Fibroblast of villous mesenchyme (primary cell): ENCODE measurements at regions not wholly inside any gene's neighbourhood (a gene's known extent, or its start where the extent isn't known, plus 50 kb on each side); places are given as distances from the start of the nearest gene placed in this dataset.

Experiments
- DNase-seq: peaks from one replicate; pipeline ENCODE4 v3.0.0-alpha.2; 2010; ENCODE audit warnings: low read depth
- H3K4me3 ChIP-seq: 2 replicates; pipeline ENCODE4 v1.5.1; 2011; ENCODE audit warnings: low read depth, mild to moderate bottlenecking, low read length
- TF ChIP-seq, protein P1 (sequence below): IDR thresholded peaks from 2 replicates; pipeline ENCODE4 v1.5.1; 2012; ENCODE audit warnings: low read depth, mild to moderate bottlenecking, low read length; ENCODE audit not compliant: insufficient read depth

DNA sequence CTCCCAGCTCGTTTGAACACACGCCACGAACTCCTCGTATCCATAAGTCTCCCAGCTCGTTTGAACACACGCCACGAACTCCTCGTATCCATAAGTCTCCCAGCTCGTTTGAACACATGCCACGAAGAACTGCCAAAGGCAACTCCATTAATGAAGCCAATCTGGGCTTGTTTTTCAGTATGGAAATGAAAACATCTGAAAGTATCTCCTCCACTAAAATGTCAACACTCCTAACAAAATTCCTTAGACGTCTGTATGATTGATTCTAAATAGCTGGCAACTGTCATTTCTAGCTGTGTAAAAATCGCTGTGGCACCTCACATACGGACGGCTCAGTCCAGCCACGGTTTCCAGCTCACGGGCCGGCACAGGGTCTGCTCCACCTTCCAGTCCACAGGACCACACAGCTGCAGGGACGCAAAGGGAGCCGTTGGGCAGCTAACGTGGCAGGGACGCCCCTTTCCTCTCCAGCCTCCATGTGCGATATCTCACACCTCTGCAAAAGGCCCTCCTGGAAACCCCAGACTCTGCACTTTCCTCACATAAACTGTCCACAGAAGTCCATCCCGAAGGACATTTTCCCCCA lies 67.1 kb upstream of the METRNL start:
- DNase-seq, result no peak
- TF ChIP-seq, protein P1, sequence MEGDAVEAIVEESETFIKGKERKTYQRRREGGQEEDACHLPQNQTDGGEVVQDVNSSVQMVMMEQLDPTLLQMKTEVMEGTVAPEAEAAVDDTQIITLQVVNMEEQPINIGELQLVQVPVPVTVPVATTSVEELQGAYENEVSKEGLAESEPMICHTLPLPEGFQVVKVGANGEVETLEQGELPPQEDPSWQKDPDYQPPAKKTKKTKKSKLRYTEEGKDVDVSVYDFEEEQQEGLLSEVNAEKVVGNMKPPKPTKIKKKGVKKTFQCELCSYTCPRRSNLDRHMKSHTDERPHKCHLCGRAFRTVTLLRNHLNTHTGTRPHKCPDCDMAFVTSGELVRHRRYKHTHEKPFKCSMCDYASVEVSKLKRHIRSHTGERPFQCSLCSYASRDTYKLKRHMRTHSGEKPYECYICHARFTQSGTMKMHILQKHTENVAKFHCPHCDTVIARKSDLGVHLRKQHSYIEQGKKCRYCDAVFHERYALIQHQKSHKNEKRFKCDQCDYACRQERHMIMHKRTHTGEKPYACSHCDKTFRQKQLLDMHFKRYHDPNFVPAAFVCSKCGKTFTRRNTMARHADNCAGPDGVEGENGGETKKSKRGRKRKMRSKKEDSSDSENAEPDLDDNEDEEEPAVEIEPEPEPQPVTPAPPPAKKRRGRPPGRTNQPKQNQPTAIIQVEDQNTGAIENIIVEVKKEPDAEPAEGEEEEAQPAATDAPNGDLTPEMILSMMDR, result no peak
- no peak overlapping the region for H3K4me3 ChIP-seq

DNA sequence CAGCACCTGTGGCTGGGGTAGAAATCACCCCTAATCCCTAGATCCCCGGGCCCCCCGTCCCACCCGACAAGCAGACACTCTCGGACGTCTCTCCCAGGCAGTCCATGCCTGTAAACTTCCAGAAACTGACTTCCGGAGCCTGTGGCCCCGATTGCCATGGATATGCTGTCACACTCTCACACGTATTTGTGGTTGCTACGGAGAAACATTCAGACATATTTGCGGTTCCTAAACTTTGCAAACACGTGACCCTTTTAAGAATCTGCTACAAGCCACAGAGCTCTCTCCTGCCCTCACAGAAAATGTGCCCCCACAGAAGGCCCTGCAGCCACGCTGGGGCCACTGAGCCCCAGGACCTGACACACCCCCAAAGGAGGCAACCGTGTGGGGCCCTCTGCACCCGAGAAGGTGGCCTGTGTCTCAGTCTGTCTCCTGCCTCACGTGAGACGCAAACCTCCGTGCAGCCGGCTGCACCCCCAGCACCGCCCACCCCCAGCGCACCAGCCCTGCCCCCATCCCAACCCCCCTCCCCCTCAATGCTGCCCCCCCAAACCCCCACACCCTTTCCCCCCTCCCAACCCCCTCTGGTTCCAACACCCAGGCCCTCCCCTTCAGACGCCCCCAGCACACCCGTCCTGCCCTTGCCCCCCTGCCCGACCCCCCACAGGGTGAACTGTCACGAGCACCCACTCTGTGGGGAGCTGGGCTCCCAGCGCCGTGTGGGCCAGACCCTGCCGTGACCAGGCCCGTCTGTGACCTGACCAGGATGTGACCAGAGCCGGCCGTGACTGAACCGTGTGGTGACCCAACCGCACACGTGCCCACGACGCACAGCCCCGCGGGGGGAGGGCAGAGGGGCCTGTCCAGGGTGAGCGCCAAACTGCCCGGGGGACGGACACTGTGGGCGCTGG lies 66.3 kb upstream of the METRNL start:
- DNase-seq, result peak; percentile 83
- no peak overlapping the region for H3K4me3 ChIP-seq

GRCh38 chr17:83013779-83014117 lies 65.7 kb upstream of the METRNL start:
- no peak overlapping the region for H3K4me3 ChIP-seq
- TF ChIP-seq, protein P1, result no peak
- no peak for DNase-seq

More for the DNA sequence above, 66.3 kb upstream of the METRNL start:
- TF ChIP-seq, protein P1, result no peak

DNA sequence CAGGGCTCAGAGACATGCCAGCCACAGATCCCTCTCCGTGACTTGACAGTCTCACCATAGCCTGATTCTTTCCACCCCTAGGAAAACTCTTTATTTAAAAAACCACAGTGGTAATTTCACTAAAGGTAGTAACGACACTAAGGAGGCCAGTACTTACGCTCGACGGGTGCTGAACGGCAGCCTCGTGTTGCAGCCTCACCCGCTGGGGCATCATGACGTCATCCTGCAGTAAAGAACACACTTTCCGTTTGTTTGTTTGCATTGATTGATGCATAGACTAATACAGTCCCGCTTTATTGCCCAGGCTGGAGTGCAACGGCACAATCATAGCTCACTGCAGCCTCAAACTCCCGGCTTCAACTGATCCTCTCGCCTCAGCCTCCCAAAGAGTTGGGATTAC lies 65.1 kb upstream of the METRNL start:
- no peak for DNase-seq
- no peak overlapping the region for H3K4me3 ChIP-seq
- TF ChIP-seq, protein P1, result no peak

DNA sequence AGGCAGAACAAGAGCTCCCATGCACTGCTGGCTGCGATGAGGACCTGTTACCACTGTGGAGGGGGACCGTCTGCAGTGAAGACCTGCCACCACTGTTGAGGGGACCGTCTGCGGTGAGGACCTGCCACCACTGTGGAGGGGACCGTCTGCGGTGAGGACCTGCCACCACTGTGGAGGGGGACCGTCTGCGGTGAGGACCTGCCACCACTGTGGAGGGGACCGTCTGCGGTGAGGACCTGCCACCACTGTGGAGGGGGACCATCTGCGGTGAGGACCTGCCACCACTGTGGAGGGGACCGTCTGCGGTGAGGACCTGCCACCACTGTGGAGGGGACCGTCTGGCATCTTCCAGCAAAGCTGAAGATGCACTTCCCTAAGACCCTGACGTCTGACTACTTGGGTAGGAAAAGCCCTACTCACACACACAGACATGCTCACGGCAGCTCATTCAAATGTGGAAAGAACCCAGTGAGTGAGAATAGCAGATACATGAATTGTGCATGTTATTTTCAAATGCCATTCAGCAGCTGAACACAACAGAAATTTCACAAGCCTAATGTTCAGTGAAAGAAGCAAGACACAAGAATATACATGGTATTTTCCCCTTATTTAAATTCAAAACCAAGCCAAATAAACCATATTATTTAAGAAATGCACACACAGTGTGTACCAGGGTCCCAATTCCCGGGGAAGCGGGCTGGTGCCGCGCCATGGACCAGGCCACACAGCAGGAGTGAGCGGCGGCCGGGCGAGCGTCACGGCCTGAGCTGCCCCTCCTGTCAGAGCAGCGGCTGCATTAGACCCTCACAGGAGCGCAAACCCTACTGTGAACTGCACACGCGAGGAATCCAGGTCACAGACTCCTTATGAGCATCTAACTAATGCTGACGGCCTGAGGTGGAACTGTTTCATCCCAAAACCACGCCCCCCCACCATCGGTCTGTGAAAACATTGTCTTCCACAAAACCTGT lies 64.2 kb upstream of the METRNL start:
- TF ChIP-seq, protein P1, result no peak
- no peak overlapping the region for H3K4me3 ChIP-seq
- DNase-seq, result no peak

- TF ChIP-seq, protein P1, result no peak
- DNase-seq, result no peak
- no peak overlapping the region for H3K4me3 ChIP-seq
These were observed 60.7 kb upstream of the METRNL start for GRCh38 chr17:83018658-83019193.
